A549 (cell line): ENCODE measurements at regions not wholly inside any gene's neighbourhood (a gene's known extent, or its start where the extent isn't known, plus 50 kb on each side); places are given as distances from the start of the nearest gene placed in this dataset.

Experiments
- ATAC-seq, 2 experiments: fragments of 200-7000 bp in 1 of 2; fragments of >200 bp in 1 of 2; cut with Nextera tagmentation in 1 of 2; cut with Tn5 transposase in 1 of 2; 3 replicates each; pipeline versions ENCODE4 v1.8.0 to v1.9.1; 2018 to 2020; ENCODE audit warnings: mild to moderate bottlenecking in 1 of 2, moderate library complexity in 1 of 2
- CTCF ChIA-PET: fragments of 300-600 bp; sonication (Branson Sonifier 250); formaldehyde crosslinking; extraction: SDS; loops from one replicate; lab custom pipeline; 2021; ENCODE audit warnings: antibody characterized with exemption, inconsistent platforms; lab: Yijun Ruan, JAX
- POLR2A ChIA-PET: fragments of 350-600 bp; formaldehyde crosslinking; extraction: SDS; loops from one replicate; lab custom pipeline; 2021; ENCODE audit warnings: antibody characterized with exemption, inconsistent platforms; lab: Yijun Ruan, JAX
- DNase-seq, 2 experiments: peaks; one replicate each; pipeline versions ENCODE4 v3.0.0 to v3.0.0-alpha.2; 2011 to 2016; ENCODE audit warnings: low read depth in 1 of 2, low spot score in 1 of 2
- FAIRE-seq: peaks from 2 replicates; lab custom pipeline; 2011; peaks lifted over from hg19 to GRCh38; lab: Jason Lieb, UNC
- H3K27ac ChIP-seq, 2 experiments: fragments of >200 bp; sonication (Bioruptor Twin); formaldehyde crosslinking; 3 replicates each; pipeline ENCODE4 v1.5.1; 2016 to 2017
- H3K4me1 ChIP-seq: fragments of >200 bp; sonication (Bioruptor Twin); formaldehyde crosslinking; 3 replicates; pipeline ENCODE4 v1.6.1; 2016
- H3K4me2 ChIP-seq: fragments of >200 bp; sonication (Bioruptor Twin); formaldehyde crosslinking; 3 replicates; pipeline ENCODE4 v1.6.1; 2016
- H3K4me3 ChIP-seq: fragments of >200 bp; sonication (Bioruptor Twin); formaldehyde crosslinking; 3 replicates; pipeline ENCODE4 v1.5.1; 2016
- H3K9me3 ChIP-seq: fragments of >200 bp; sonication (Bioruptor Twin); formaldehyde crosslinking; 3 replicates; pipeline ENCODE4 v1.6.1; 2016
- CBX2 ChIP-seq: fragments of 200-600 bp; sonication (generic); IDR thresholded peaks from 2 replicates; pipeline ENCODE4 v1.6.1; 2016; ENCODE audit warnings: low read depth, mild to moderate bottlenecking, borderline replicate concordance
- CEBPB ChIP-seq, 2 experiments: fragments of >200 bp in 1 of 2; sonication (Bioruptor Twin) in 1 of 2; formaldehyde crosslinking in 1 of 2; IDR thresholded peaks; 2 replicates each; pipeline ENCODE4 v1.6.1; 2012 to 2016
- CHD2 ChIP-seq: fragments of 150-350 bp; IDR thresholded peaks from 2 replicates; pipeline ENCODE4 v1.6.1; 2014; ENCODE audit warnings: low read length; ENCODE audit not compliant: partially characterized antibody
- CHD4 ChIP-seq: fragments of 200-600 bp; sonication (generic); IDR thresholded peaks from 2 replicates; pipeline ENCODE4 v1.6.1; 2016; ENCODE audit warnings: antibody characterized with exemption, mild to moderate bottlenecking, borderline replicate concordance
- EHMT2 ChIP-seq: fragments of 200-600 bp; sonication (generic); IDR thresholded peaks from 2 replicates; pipeline ENCODE4 v1.6.1; 2016; ENCODE audit warnings: antibody characterized with exemption, low read depth, mild to moderate bottlenecking, moderate library complexity
- FOSB ChIP-seq: fragments of 250-450 bp; sonication (Bioruptor Pico); IDR thresholded peaks from 2 replicates; pipeline ENCODE4 v1.5.0; 2020; ENCODE audit warnings: mild to moderate bottlenecking, moderate library complexity
- FOSL2 ChIP-seq, 2 experiments: fragments of 450-650 bp in 1 of 2; fragments of >200 bp in 1 of 2; sonication (Bioruptor Twin) in 1 of 2; formaldehyde crosslinking; IDR thresholded peaks; 2 replicates each; pipeline versions ENCODE4 v1.5.0 to v1.6.1; 2016 to 2020; ENCODE audit warnings: mild to moderate bottlenecking in 1 of 2, moderate library complexity in 1 of 2
- GATA3 ChIP-seq: IDR thresholded peaks from 2 replicates; pipeline ENCODE4 v1.6.1; 2012; ENCODE audit warnings: borderline replicate concordance
- HDAC2 ChIP-seq: fragments of 200-600 bp; sonication (generic); IDR thresholded peaks from 2 replicates; pipeline ENCODE4 v1.6.1; 2016
- HEYL ChIP-seq: fragments of 250-450 bp; sonication (Bioruptor Pico); IDR thresholded peaks from 2 replicates; pipeline ENCODE4 v1.8.0; 2021; ENCODE audit warnings: mild to moderate bottlenecking, moderate library complexity
- HOXB5 ChIP-seq: fragments of 250-450 bp; sonication (Bioruptor Pico); IDR thresholded peaks from 2 replicates; pipeline ENCODE4 v1.5.0; 2020; ENCODE audit warnings: mild to moderate bottlenecking, moderate library complexity
- KDM5A ChIP-seq: fragments of 200-600 bp; sonication (generic); IDR thresholded peaks from 2 replicates; pipeline ENCODE4 v1.6.1; 2016; ENCODE audit warnings: antibody characterized with exemption, mild to moderate bottlenecking
- MAFK ChIP-seq: fragments of 450-650 bp; IDR thresholded peaks from 2 replicates; pipeline ENCODE4 v1.6.1; 2014; ENCODE audit not compliant: partially characterized antibody
- NFE2L2 ChIP-seq: fragments of 150-350 bp; conservative IDR thresholded peaks from 2 replicates; pipeline ENCODE4 v1.6.1; 2014; ENCODE audit warnings: low read length
- RAD21 ChIP-seq, 2 experiments: fragments of >200 bp in 1 of 2; sonication (Bioruptor Twin) in 1 of 2; formaldehyde crosslinking in 1 of 2; IDR thresholded peaks in 1 of 2; conservative IDR thresholded peaks in 1 of 2; 2 replicates in 1 of 2; 3 replicates in 1 of 2; pipeline ENCODE4 v1.6.1; 2012 to 2018; ENCODE audit warnings: inconsistent platforms in 1 of 2
- RARB ChIP-seq: fragments of 250-450 bp; sonication (Bioruptor Pico); IDR thresholded peaks from 2 replicates; pipeline ENCODE4 v1.8.0; 2021; ENCODE audit warnings: mild to moderate bottlenecking, moderate library complexity
- RCOR1 ChIP-seq: fragments of 150-350 bp; IDR thresholded peaks from 2 replicates; pipeline ENCODE4 v1.6.1; 2014; ENCODE audit warnings: antibody characterized with exemption, low read length, low read depth
- RFX5 ChIP-seq: fragments of 450-650 bp; IDR thresholded peaks from 2 replicates; pipeline ENCODE4 v1.7.1; 2014; ENCODE audit warnings: antibody characterized with exemption, mild to moderate bottlenecking, moderate library complexity
- RNF2 ChIP-seq: fragments of 200-600 bp; sonication (generic); IDR thresholded peaks from 2 replicates; pipeline ENCODE4 v1.6.1; 2016; ENCODE audit warnings: low read depth, mild to moderate bottlenecking, antibody characterized with exemption, moderate library complexity, borderline replicate concordance
- SREBF2 ChIP-seq: fragments of 450-650 bp; IDR thresholded peaks from 2 replicates; pipeline ENCODE4 v1.6.1; 2014; ENCODE audit warnings: mild to moderate bottlenecking, moderate library complexity
- ZFP36 ChIP-seq: fragments of 450-650 bp; IDR thresholded peaks from 2 replicates; pipeline ENCODE4 v1.6.1; 2014; ENCODE audit warnings: borderline replicate concordance; ENCODE audit not compliant: partially characterized antibody
- ZNF302 ChIP-seq: fragments of 250-450 bp; sonication (Bioruptor Pico); IDR thresholded peaks from 2 replicates; pipeline ENCODE4 v1.9.0; 2021; ENCODE audit warnings: inconsistent platforms, mild to moderate bottlenecking, moderate library complexity
- ZSCAN20 ChIP-seq: fragments of 250-450 bp; sonication (Bioruptor Pico); IDR thresholded peaks from 2 replicates; pipeline ENCODE4 v1.8.0; 2022; ENCODE audit warnings: mild to moderate bottlenecking, moderate library complexity
- WGBS: methylation state at CpG from one replicate; pipeline ENCODE4 v1.1.6; 2017; ENCODE audit errors: missing lambda C conversion rate; 5-methylcytosine and 5-hydroxymethylcytosine counted together
- TF ChIP-seq, protein P1 (sequence below): fragments of 450-650 bp; IDR thresholded peaks from 2 replicates; pipeline ENCODE4 v1.6.1; 2014; ENCODE audit warnings: antibody characterized with exemption
- TF ChIP-seq, protein P2 (sequence below): fragments of >200 bp; sonication (Bioruptor Twin); formaldehyde crosslinking; IDR thresholded peaks from 3 replicates; pipeline ENCODE4 v1.5.1; 2016
- TF ChIP-seq, protein P3 (sequence below): fragments of 250-450 bp; sonication (Bioruptor Pico); IDR thresholded peaks from 2 replicates; pipeline ENCODE4 v1.5.0; 2020; ENCODE audit warnings: low read depth, mild to moderate bottlenecking, moderate library complexity
- TF ChIP-seq, protein P4 (sequence below): fragments of 200-600 bp; sonication (generic); IDR thresholded peaks from 2 replicates; pipeline ENCODE4 v1.6.1; 2016; ENCODE audit warnings: antibody characterized with exemption, mild to moderate bottlenecking, moderate library complexity
- TF ChIP-seq, protein P5 (sequence below): IDR thresholded peaks from 2 replicates; pipeline ENCODE4 v1.6.1; 2012

DNA sequence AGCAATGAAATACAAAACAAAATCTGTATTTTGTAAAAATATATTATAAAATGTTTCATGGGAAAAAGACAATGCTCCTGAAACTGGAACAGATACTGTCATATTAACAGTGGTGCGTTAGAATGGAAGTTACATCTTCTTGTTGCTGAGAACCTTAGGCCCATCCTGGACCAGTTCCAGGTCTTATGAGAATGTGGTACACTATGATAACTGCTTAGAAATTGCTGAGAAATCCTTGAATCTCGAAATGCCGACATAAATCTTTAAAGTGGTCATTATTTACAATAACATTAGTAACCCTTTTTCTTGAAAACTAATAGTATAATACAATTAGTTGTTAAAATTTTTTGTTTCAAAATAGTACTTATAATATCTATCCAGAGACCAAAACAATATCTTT, 747.9 kb upstream of the NCAM2 start (continued):
- TF ChIP-seq, protein P1, sequence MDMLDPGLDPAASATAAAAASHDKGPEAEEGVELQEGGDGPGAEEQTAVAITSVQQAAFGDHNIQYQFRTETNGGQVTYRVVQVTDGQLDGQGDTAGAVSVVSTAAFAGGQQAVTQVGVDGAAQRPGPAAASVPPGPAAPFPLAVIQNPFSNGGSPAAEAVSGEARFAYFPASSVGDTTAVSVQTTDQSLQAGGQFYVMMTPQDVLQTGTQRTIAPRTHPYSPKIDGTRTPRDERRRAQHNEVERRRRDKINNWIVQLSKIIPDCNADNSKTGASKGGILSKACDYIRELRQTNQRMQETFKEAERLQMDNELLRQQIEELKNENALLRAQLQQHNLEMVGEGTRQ, result no peak

DNA sequence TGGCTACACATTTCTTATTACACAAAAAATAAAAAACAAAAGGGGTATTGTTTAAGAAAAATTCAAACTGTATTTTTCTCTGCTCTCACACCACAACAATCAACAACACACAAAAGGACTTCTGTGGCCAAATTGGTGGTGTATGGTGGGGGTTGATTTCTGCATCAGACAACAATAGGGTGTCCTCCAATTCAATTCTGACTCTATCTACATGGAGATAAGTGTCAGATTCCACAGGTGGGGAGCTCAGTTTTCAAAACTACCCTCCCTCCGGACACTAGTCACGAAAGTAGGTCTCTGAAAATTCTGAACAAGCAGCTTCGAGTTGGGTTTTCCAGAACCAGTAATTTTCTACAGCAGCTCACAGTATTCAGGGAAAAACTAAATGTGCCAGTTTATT, 744.9 kb upstream of the NCAM2 start:
- no peak overlapping the region for H3K4me3 ChIP-seq
- TF ChIP-seq RAD21 (conservative IDR thresholded peaks at IDR 0.05 in 1 of 2, IDR thresholded peaks at IDR 0.05 in 1 of 2) (no peak), RARB (CRISPR knock-in tag) (no peak), RFX5 (no peak), RCOR1 (no peak), KDM5A (no peak), CEBPB (IDR thresholded peaks at IDR 0.05) (no peak), HDAC2 (no peak), EHMT2 (no peak), ZFP36 (no peak), NFE2L2 (no peak), FOSB (CRISPR knock-in tag) (no peak)
- TF ChIP-seq, protein P2, sequence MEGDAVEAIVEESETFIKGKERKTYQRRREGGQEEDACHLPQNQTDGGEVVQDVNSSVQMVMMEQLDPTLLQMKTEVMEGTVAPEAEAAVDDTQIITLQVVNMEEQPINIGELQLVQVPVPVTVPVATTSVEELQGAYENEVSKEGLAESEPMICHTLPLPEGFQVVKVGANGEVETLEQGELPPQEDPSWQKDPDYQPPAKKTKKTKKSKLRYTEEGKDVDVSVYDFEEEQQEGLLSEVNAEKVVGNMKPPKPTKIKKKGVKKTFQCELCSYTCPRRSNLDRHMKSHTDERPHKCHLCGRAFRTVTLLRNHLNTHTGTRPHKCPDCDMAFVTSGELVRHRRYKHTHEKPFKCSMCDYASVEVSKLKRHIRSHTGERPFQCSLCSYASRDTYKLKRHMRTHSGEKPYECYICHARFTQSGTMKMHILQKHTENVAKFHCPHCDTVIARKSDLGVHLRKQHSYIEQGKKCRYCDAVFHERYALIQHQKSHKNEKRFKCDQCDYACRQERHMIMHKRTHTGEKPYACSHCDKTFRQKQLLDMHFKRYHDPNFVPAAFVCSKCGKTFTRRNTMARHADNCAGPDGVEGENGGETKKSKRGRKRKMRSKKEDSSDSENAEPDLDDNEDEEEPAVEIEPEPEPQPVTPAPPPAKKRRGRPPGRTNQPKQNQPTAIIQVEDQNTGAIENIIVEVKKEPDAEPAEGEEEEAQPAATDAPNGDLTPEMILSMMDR, result no peak
- no peak overlapping the region for H3K4me2 ChIP-seq
- no peaks in the 10 kb centered on the region for H3K4me1 ChIP-seq
- DNase-seq (no peak), ATAC-seq (no peak), FAIRE-seq (no peak)
- ChIA-PET POLR2A (no interaction called here), CTCF (no interaction called here)
- WGBS, result 32% methylated on average over 3 of the region's 3 CpGs
- no peaks in the 10 kb centered on the region for H3K9me3 ChIP-seq
- H3K27ac ChIP-seq, result no peak overlapping the region

DNA sequence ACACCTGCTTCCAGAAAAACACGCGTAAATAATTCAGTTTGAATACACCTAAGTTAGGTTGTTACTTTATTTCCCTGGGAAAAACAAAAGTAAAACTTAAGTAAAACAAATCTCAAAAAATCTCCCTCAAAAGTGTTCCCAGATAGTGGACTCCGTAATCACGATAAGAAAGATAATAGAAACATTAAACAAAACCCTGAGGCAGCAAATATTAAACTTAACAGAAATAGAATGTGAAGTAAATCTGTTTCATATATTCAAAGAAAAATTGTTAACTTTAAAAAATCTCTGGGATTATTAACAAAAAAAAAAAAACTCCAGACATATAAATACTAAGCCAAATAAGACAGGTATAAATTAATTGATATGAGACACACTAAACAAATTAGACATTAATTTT, 743.2 kb upstream of the NCAM2 start:
- Histone ChIP-seq H3K4me3 (no peak overlapping the region), H3K4me1 (no peaks in the 10 kb centered on the region), H3K27ac (no peak overlapping the region), H3K4me2 (no peak overlapping the region), H3K9me3 (no peaks in the 10 kb centered on the region)
- TF ChIP-seq ZSCAN20 (CRISPR knock-in tag) (no peak), CBX2 (no peak), HOXB5 (CRISPR knock-in tag) (no peak), ZNF302 (no peak), CHD2 (no peak), FOSL2 (IDR thresholded peaks at IDR 0.05) (no peak), FOSL2 (CRISPR knock-in tag; IDR thresholded peaks at IDR 0.05) (no peak), SREBF2 (no peak), RNF2 (no peak), HEYL (no peak), MAFK (no peak), GATA3 (no peak), CHD4 (no peak), CEBPB (IDR thresholded peaks at IDR 0.05) (no peak)
- TF ChIP-seq, protein P2, result no peak
- TF ChIP-seq, protein P3, sequence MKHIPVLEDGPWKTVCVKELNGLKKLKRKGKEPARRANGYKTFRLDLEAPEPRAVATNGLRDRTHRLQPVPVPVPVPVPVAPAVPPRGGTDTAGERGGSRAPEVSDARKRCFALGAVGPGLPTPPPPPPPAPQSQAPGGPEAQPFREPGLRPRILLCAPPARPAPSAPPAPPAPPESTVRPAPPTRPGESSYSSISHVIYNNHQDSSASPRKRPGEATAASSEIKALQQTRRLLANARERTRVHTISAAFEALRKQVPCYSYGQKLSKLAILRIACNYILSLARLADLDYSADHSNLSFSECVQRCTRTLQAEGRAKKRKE (CRISPR knock-in tag), result no peak
- TF ChIP-seq, protein P4, sequence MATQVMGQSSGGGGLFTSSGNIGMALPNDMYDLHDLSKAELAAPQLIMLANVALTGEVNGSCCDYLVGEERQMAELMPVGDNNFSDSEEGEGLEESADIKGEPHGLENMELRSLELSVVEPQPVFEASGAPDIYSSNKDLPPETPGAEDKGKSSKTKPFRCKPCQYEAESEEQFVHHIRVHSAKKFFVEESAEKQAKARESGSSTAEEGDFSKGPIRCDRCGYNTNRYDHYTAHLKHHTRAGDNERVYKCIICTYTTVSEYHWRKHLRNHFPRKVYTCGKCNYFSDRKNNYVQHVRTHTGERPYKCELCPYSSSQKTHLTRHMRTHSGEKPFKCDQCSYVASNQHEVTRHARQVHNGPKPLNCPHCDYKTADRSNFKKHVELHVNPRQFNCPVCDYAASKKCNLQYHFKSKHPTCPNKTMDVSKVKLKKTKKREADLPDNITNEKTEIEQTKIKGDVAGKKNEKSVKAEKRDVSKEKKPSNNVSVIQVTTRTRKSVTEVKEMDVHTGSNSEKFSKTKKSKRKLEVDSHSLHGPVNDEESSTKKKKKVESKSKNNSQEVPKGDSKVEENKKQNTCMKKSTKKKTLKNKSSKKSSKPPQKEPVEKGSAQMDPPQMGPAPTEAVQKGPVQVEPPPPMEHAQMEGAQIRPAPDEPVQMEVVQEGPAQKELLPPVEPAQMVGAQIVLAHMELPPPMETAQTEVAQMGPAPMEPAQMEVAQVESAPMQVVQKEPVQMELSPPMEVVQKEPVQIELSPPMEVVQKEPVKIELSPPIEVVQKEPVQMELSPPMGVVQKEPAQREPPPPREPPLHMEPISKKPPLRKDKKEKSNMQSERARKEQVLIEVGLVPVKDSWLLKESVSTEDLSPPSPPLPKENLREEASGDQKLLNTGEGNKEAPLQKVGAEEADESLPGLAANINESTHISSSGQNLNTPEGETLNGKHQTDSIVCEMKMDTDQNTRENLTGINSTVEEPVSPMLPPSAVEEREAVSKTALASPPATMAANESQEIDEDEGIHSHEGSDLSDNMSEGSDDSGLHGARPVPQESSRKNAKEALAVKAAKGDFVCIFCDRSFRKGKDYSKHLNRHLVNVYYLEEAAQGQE, result no peak
- TF ChIP-seq, protein P5, sequence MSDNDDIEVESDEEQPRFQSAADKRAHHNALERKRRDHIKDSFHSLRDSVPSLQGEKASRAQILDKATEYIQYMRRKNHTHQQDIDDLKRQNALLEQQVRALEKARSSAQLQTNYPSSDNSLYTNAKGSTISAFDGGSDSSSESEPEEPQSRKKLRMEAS, result no peak
- FAIRE-seq, result no peak
- POLR2A ChIA-PET, result no interaction called here
- WGBS, result 53% methylated on average over 4 of the region's 4 CpGs
- no peak for ATAC-seq
- no peak for DNase-seq
- CTCF ChIA-PET, result no interaction called here
